ENCODE measurements at regions not wholly inside any gene's neighbourhood (a gene's known extent, or its start where the extent isn't known, plus 50 kb on each side); places are given as distances from the start of the nearest gene placed in this dataset.

- DNase-seq (ENCODE audit: low spot score) (no peak), FAIRE-seq (no peak), ATAC-seq (no peak)
- Histone ChIP-seq H3K9me3 (ENCODE audit: low read length) (0 out of 2 replicates have a peak, but pooled peaks cover 7% of the 10 kb centered on the region), H3K4me2 (ENCODE audit: low read depth, low read length) (no peak overlapping the region), H3K27ac (ENCODE audit: extremely low read length, insufficient read depth, low read length) (no peak overlapping the region), H4K20me1 (ENCODE audit: insufficient read depth, low read length) (no peaks in the 10 kb centered on the region), H3K36me3 (replicated peaks in 1 of 2; ENCODE audit: control insufficient read depth in 1 of 2, insufficient read depth in 2 of 2, low read length in 2 of 2) (no peaks in the 10 kb centered on the region), H2AFZ (ENCODE audit: low read length) (no peak overlapping the region), H3K4me3 (replicated peaks in 1 of 3; ENCODE audit: insufficient read depth in 1 of 3, low read depth in 2 of 3, low read length in 3 of 3) (no peak overlapping the region), H3K9ac (ENCODE audit: insufficient read depth, low read depth, low read length) (no peak overlapping the region), H3K4me1 (ENCODE audit: insufficient read depth, low read length) (no peaks in the 10 kb centered on the region), H3K79me2 (ENCODE audit: insufficient read depth, low read length) (no peaks in the 10 kb centered on the region), H3K27me3 (ENCODE audit: control insufficient read depth in 1 of 2, insufficient read depth in 2 of 2, low read length in 2 of 2) (no peaks in the 10 kb centered on the region; a peak in 2 of 5 replicates)
- ChIA-PET POLR2A (no interaction called here), CTCF (ENCODE audit: low intra/inter-chr PET ratio, low total read pairs) (no interaction called here)
- in situ Hi-C loops (cut with HindIII; ENCODE audit: extremely low pct_ligation_motif_present, low pct_unique_long_range_greater_than_20kb) (no loop called here), intact Hi-C loops (cut with micrococcal nuclease; ENCODE audit: unreplicated experiment) (no loop called here)
- TF ChIP-seq ZBTB1 (CRISPR knock-in tag; IDR thresholded peaks at IDR 0.05; ENCODE audit: borderline replicate concordance) (no peak), MED1 (CRISPR knock-in tag; IDR thresholded peaks at IDR 0.05) (no peak), SAP130 (CRISPR knock-in tag; IDR thresholded peaks at IDR 0.05; ENCODE audit: low read depth) (no peak), ZNF136 (CRISPR knock-in tag; IDR thresholded peaks at IDR 0.05; ENCODE audit: low read depth) (no peak), ZFP91 (CRISPR knock-in tag; IDR thresholded peaks at IDR 0.05; ENCODE audit: borderline replicate concordance) (no peak), MZF1 (CRISPR knock-in tag; IDR thresholded peaks at IDR 0.05; ENCODE audit: borderline replicate concordance) (no peak), TSC22D2 (CRISPR knock-in tag; IDR thresholded peaks at IDR 0.05; ENCODE audit: borderline replicate concordance) (no peak), ZNF282 (IDR thresholded peaks at IDR 0.05; ENCODE audit: partially characterized antibody) (no peak), RAD51 (IDR thresholded peaks at IDR 0.05; ENCODE audit: borderline replicate concordance) (no peak), ZNF547 (CRISPR knock-in tag; IDR thresholded peaks at IDR 0.05) (no peak), NFE2L2 (IDR thresholded peaks at IDR 0.05; ENCODE audit: low read length) (no peak), ZNF776 (CRISPR knock-in tag; IDR thresholded peaks at IDR 0.05) (no peak), NRL (CRISPR knock-in tag; IDR thresholded peaks at IDR 0.05; ENCODE audit: borderline replicate concordance) (no peak), XRCC5 (optimal IDR thresholded peaks at IDR 0.05; ENCODE audit: low read length) (no peak), HES4 (CRISPR knock-in tag; IDR thresholded peaks at IDR 0.05; ENCODE audit: borderline replicate concordance) (no peak), ZNF557 (CRISPR knock-in tag; IDR thresholded peaks at IDR 0.05) (no peak), ISX (CRISPR knock-in tag; conservative IDR thresholded peaks at IDR 0.05) (no peak)
- TF ChIP-seq, protein P1, sequence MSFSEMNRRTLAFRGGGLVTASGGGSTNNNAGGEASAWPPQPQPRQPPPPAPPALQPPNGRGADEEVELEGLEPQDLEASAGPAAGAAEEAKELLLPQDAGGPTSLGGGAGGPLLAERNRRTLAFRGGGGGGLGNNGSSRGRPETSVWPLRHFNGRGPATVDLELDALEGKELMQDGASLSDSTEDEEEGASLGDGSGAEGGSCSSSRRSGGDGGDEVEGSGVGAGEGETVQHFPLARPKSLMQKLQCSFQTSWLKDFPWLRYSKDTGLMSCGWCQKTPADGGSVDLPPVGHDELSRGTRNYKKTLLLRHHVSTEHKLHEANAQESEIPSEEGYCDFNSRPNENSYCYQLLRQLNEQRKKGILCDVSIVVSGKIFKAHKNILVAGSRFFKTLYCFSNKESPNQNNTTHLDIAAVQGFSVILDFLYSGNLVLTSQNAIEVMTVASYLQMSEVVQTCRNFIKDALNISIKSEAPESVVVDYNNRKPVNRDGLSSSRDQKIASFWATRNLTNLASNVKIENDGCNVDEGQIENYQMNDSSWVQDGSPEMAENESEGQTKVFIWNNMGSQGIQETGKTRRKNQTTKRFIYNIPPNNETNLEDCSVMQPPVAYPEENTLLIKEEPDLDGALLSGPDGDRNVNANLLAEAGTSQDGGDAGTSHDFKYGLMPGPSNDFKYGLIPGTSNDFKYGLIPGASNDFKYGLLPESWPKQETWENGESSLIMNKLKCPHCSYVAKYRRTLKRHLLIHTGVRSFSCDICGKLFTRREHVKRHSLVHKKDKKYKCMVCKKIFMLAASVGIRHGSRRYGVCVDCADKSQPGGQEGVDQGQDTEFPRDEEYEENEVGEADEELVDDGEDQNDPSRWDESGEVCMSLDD (CRISPR knock-in tag; IDR thresholded peaks at IDR 0.05; ENCODE audit: borderline replicate concordance): no peak
- TF ChIP-seq, protein P2, sequence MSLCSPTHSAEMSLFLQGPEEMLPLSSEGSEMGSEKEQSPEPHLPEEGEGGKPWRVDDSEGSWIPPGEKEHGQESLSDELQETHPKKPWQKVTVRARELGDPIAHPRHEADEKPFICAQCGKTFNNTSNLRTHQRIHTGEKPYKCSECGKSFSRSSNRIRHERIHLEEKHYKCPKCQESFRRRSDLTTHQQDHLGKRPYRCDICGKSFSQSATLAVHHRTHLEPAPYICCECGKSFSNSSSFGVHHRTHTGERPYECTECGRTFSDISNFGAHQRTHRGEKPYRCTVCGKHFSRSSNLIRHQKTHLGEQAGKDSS (CRISPR knock-in tag; IDR thresholded peaks at IDR 0.05; ENCODE audit: borderline replicate concordance, low read depth): no peak
- TF ChIP-seq, protein P3, sequence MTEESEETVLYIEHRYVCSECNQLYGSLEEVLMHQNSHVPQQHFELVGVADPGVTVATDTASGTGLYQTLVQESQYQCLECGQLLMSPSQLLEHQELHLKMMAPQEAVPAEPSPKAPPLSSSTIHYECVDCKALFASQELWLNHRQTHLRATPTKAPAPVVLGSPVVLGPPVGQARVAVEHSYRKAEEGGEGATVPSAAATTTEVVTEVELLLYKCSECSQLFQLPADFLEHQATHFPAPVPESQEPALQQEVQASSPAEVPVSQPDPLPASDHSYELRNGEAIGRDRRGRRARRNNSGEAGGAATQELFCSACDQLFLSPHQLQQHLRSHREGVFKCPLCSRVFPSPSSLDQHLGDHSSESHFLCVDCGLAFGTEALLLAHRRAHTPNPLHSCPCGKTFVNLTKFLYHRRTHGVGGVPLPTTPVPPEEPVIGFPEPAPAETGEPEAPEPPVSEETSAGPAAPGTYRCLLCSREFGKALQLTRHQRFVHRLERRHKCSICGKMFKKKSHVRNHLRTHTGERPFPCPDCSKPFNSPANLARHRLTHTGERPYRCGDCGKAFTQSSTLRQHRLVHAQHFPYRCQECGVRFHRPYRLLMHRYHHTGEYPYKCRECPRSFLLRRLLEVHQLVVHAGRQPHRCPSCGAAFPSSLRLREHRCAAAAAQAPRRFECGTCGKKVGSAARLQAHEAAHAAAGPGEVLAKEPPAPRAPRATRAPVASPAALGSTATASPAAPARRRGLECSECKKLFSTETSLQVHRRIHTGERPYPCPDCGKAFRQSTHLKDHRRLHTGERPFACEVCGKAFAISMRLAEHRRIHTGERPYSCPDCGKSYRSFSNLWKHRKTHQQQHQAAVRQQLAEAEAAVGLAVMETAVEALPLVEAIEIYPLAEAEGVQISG (CRISPR knock-in tag; IDR thresholded peaks at IDR 0.05): no peak
- WGBS (ENCODE audit: low lambda C conversion rate): 0% methylated on average over 1 of the region's 1 CpG
- no TSS peak for BruUV-seq (replicated peaks)
These were observed 321.8 kb upstream of the SPRED2 start for GRCh38 chr2:65754219-65754618.
